Immature natural killer cell (primary cell): ENCODE measurements at regions not wholly inside any gene's neighbourhood (a gene's known extent, or its start where the extent isn't known, plus 50 kb on each side); places are given as distances from the start of the nearest gene placed in this dataset.

Experiments
- DNase-seq, 3 donors: peaks; one replicate each; pipeline ENCODE4 v3.0.0; 2022; ENCODE audit warnings: mixed read lengths in 1 of 3
- H3K27ac Mint-ChIP-seq, 6 donors: one replicate each; pipeline ENCODE4 v1.8.0; 2020; ENCODE audit warnings: mixed read lengths in 6 of 6, mild to moderate bottlenecking in 5 of 6, inconsistent platforms in 4 of 6, moderate library complexity in 3 of 6
- H3K27me3 Mint-ChIP-seq, 3 donors: one replicate each; pipeline ENCODE4 v1.8.0; 2020 to 2021; ENCODE audit warnings: low read depth in 3 of 3, mild to moderate bottlenecking in 3 of 3, mixed read lengths in 3 of 3, moderate library complexity in 3 of 3, inconsistent platforms in 1 of 3
- H3K36me3 Mint-ChIP-seq, 3 donors: one replicate each; pipeline ENCODE4 v1.8.0; 2020; ENCODE audit warnings: mixed read lengths in 3 of 3, inconsistent platforms in 2 of 3, mild to moderate bottlenecking in 2 of 3
- H3K4me1 Mint-ChIP-seq, 2 donors: one replicate each; pipeline ENCODE4 v1.8.0; 2020; ENCODE audit warnings: inconsistent platforms in 2 of 2, mild to moderate bottlenecking in 2 of 2, mixed read lengths in 2 of 2, moderate library complexity in 1 of 2
- H3K4me3 Mint-ChIP-seq, 5 donors: one replicate each; pipeline ENCODE4 v1.8.0; 2020; ENCODE audit warnings: mild to moderate bottlenecking in 5 of 5, mixed read lengths in 5 of 5, inconsistent platforms in 3 of 5, moderate library complexity in 3 of 5
- H3K9me3 Mint-ChIP-seq, 6 donors: one replicate each; pipeline ENCODE4 v1.8.0; 2020; ENCODE audit warnings: mild to moderate bottlenecking in 6 of 6, mixed read lengths in 6 of 6, inconsistent platforms in 4 of 6, moderate library complexity in 3 of 6

GRCh38 chr1:182183606-182184005 lies 122.1 kb upstream of the ZNF648 start:
- no peaks in the 10 kb centered on the region for H3K36me3 Mint-ChIP-seq

GRCh38 chr1:182182311-182182710 lies 120.8 kb upstream of the ZNF648 start:
- Mint-ChIP-seq H3K4me1 (peaks cover 2 to 7% of the 10 kb centered on the region in 2 donors), H3K27me3 (peaks cover 2 to 14% (median 3%) of the 10 kb centered on the region in 3 donors), H3K9me3 (no peaks in the 10 kb centered on the region), H3K36me3 (no peaks in the 10 kb centered on the region), H3K4me3 (no peak overlapping the region), H3K27ac (no peak overlapping the region)
- DNase-seq: no peak

More at GRCh38 chr1:182183606-182184005, 122.1 kb upstream of the ZNF648 start:
- H3K4me3 Mint-ChIP-seq: no peak overlapping the region
- no peak for DNase-seq
- peaks cover 2 to 7% of the 10 kb centered on the region in 2 donors for H3K4me1 Mint-ChIP-seq
- H3K27me3 Mint-ChIP-seq: peaks cover 2 to 14% (median 3%) of the 10 kb centered on the region in 3 donors
- H3K9me3 Mint-ChIP-seq: no peaks in the 10 kb centered on the region
- no peak overlapping the region for H3K27ac Mint-ChIP-seq

- Mint-ChIP-seq H3K4me3 (no peak overlapping the region), H3K27me3 (peaks cover 2 to 11% (median 3%) of the 10 kb centered on the region in 3 donors), H3K27ac (no peak overlapping the region), H3K9me3 (peaks cover 0 to 2% (median 0%) of the 10 kb centered on the region in 6 donors), H3K36me3 (no peaks in the 10 kb centered on the region), H3K4me1 (peaks cover 2 to 7% of the 10 kb centered on the region in 2 donors)
- no peak for DNase-seq
These were observed 119.7 kb upstream of the ZNF648 start for GRCh38 chr1:182181167-182181572.

- H3K27me3 Mint-ChIP-seq: peaks cover 0 to 7% (median 6%) of the 10 kb centered on the region in 3 donors
These were observed 113.9 kb upstream of the ZNF648 start for GRCh38 chr1:182175361-182175931.

GRCh38 chr1:182174513-182174855 lies 113.0 kb upstream of the ZNF648 start:
- no peak overlapping the region for H3K4me3 Mint-ChIP-seq
- H3K27me3 Mint-ChIP-seq: peaks cover 0 to 7% (median 6%) of the 10 kb centered on the region in 3 donors
- H3K27ac Mint-ChIP-seq: no peak overlapping the region
- no peaks in the 10 kb centered on the region for H3K4me1 Mint-ChIP-seq
- H3K9me3 Mint-ChIP-seq: peaks cover 0 to 2% (median 0%) of the 10 kb centered on the region in 6 donors
- no peaks in the 10 kb centered on the region for H3K36me3 Mint-ChIP-seq
- no peak for DNase-seq

More at GRCh38 chr1:182175361-182175931, 113.9 kb upstream of the ZNF648 start:
- H3K27ac Mint-ChIP-seq: no peak overlapping the region
- H3K9me3 Mint-ChIP-seq: peaks cover 0 to 2% (median 0%) of the 10 kb centered on the region in 6 donors
- no peaks in the 10 kb centered on the region for H3K4me1 Mint-ChIP-seq
- DNase-seq: no peak
- no peaks in the 10 kb centered on the region for H3K36me3 Mint-ChIP-seq
- H3K4me3 Mint-ChIP-seq: no peak overlapping the region

GRCh38 chr1:182173808-182174512 lies 112.4 kb upstream of the ZNF648 start:
- H3K4me1 Mint-ChIP-seq: no peaks in the 10 kb centered on the region
- H3K27ac Mint-ChIP-seq: no peak overlapping the region
- peaks cover 0 to 2% (median 0%) of the 10 kb centered on the region in 6 donors for H3K9me3 Mint-ChIP-seq
- DNase-seq: no peak
- H3K4me3 Mint-ChIP-seq: no peak overlapping the region
- H3K27me3 Mint-ChIP-seq: peaks cover 0 to 5% (median 4%) of the 10 kb centered on the region in 3 donors
- no peaks in the 10 kb centered on the region for H3K36me3 Mint-ChIP-seq

GRCh38 chr1:182172699-182173098 lies 111.2 kb upstream of the ZNF648 start:
- Mint-ChIP-seq H3K36me3 (no peaks in the 10 kb centered on the region), H3K4me3 (no peak overlapping the region), H3K27ac (no peak overlapping the region), H3K27me3 (peaks cover 0 to 5% (median 2%) of the 10 kb centered on the region in 3 donors), H3K4me1 (no peaks in the 10 kb centered on the region), H3K9me3 (peaks cover 0 to 2% (median 0%) of the 10 kb centered on the region in 6 donors)
- no peak for DNase-seq

GRCh38 chr1:182170891-182171461 lies 109.5 kb upstream of the ZNF648 start:
- Mint-ChIP-seq H3K27ac (no peak overlapping the region), H3K36me3 (no peaks in the 10 kb centered on the region), H3K4me3 (no peak overlapping the region), H3K9me3 (no peaks in the 10 kb centered on the region), H3K4me1 (no peaks in the 10 kb centered on the region), H3K27me3 (peaks cover 0 to 5% (median 4%) of the 10 kb centered on the region in 3 donors)
- no peak for DNase-seq

- peaks cover 0 to 4% (median 4%) of the 10 kb centered on the region in 3 donors for H3K27me3 Mint-ChIP-seq
- no peaks in the 10 kb centered on the region for H3K36me3 Mint-ChIP-seq
- H3K4me1 Mint-ChIP-seq: no peaks in the 10 kb centered on the region
- no peak overlapping the region for H3K4me3 Mint-ChIP-seq
- no peaks in the 10 kb centered on the region for H3K9me3 Mint-ChIP-seq
- no peak for DNase-seq
- no peak overlapping the region for H3K27ac Mint-ChIP-seq
These were observed 107.7 kb upstream of the ZNF648 start for GRCh38 chr1:182169203-182169602.

- Mint-ChIP-seq H3K36me3 (no peaks in the 10 kb centered on the region), H3K27ac (no peak overlapping the region), H3K9me3 (no peaks in the 10 kb centered on the region), H3K27me3 (peaks cover 0 to 4% (median 0%) of the 10 kb centered on the region in 3 donors), H3K4me1 (no peaks in the 10 kb centered on the region), H3K4me3 (no peak overlapping the region)
- no peak for DNase-seq
These were observed 105.2 kb upstream of the ZNF648 start for GRCh38 chr1:182166750-182167149.

- H3K9me3 Mint-ChIP-seq: no peaks in the 10 kb centered on the region
- H3K4me1 Mint-ChIP-seq: no peaks in the 10 kb centered on the region
- H3K27me3 Mint-ChIP-seq: peaks cover 0 to 4% (median 0%) of the 10 kb centered on the region in 3 donors
- H3K4me3 Mint-ChIP-seq: no peak overlapping the region
- no peak for DNase-seq
- H3K27ac Mint-ChIP-seq: no peak overlapping the region
- no peaks in the 10 kb centered on the region for H3K36me3 Mint-ChIP-seq
These were observed 104.8 kb upstream of the ZNF648 start for GRCh38 chr1:182166321-182166720.

GRCh38 chr1:182164273-182164672 lies 102.8 kb upstream of the ZNF648 start:
- Mint-ChIP-seq H3K27me3 (peaks cover 0 to 5% (median 0%) of the 10 kb centered on the region in 3 donors), H3K27ac (no peak overlapping the region), H3K36me3 (peaks cover 0 to 3% (median 0%) of the 10 kb centered on the region in 3 donors), H3K4me3 (no peak overlapping the region), H3K4me1 (no peaks in the 10 kb centered on the region), H3K9me3 (peaks cover 0 to 17% (median 11%) of the 10 kb centered on the region in 6 donors)
- no peak for DNase-seq

GRCh38 chr1:182163821-182164223 lies 102.3 kb upstream of the ZNF648 start:
- Mint-ChIP-seq H3K27me3 (peaks cover 0 to 5% (median 0%) of the 10 kb centered on the region in 3 donors), H3K36me3 (peaks cover 0 to 3% (median 0%) of the 10 kb centered on the region in 3 donors), H3K4me1 (no peaks in the 10 kb centered on the region), H3K4me3 (no peak overlapping the region), H3K9me3 (peaks cover 0 to 22% (median 13%) of the 10 kb centered on the region in 6 donors), H3K27ac (no peak overlapping the region)
- no peak for DNase-seq

- Mint-ChIP-seq H3K4me3 (no peak overlapping the region), H3K27me3 (peaks cover 0 to 4% (median 1%) of the 10 kb centered on the region in 3 donors), H3K9me3 (peaks cover 2 to 31% (median 13%) of the 10 kb centered on the region in 6 donors), H3K4me1 (no peaks in the 10 kb centered on the region), H3K27ac (no peak overlapping the region), H3K36me3 (peaks cover 0 to 3% (median 0%) of the 10 kb centered on the region in 3 donors)
- no peak for DNase-seq
These were observed 97.9 kb upstream of the ZNF648 start for GRCh38 chr1:182159443-182159842.
